Breast epithelium (tissue), 4 donors: ENCODE measurements at regions not wholly inside any gene's neighbourhood (a gene's known extent, or its start where the extent isn't known, plus 50 kb on each side); places are given as distances from the start of the nearest gene placed in this dataset.

ENCODE experiments used
- DNase-seq, 2 donors: peaks; one replicate each; pipeline ENCODE4 v3.0.0-alpha.2; 2019; ENCODE audit warnings: low spot score in 2 of 2
- H3K27ac ChIP-seq, 2 donors: fragments of 200-600 bp; sonication (generic) in 1 of 2; one replicate each; pipeline ENCODE4 v1.5.1; 2016 to 2019; ENCODE audit warnings: mild to moderate bottlenecking in 1 of 2
- H3K27me3 ChIP-seq, 2 donors: fragments of 200-600 bp; sonication (generic) in 1 of 2; one replicate each; pipeline versions ENCODE4 v1.5.1 to v1.6.0; 2017 to 2019; ENCODE audit warnings: control low read depth in 1 of 2, mild to moderate bottlenecking in 1 of 2
- H3K36me3 ChIP-seq: fragments of 200-600 bp; one replicate; pipeline ENCODE4 v1.5.1; 2019
- H3K4me1 ChIP-seq, 2 donors: fragments of 200-600 bp; sonication (generic); one replicate each; pipeline ENCODE4 v1.5.1; 2016 to 2019; ENCODE audit warnings: control low read depth in 1 of 2
- H3K4me3 ChIP-seq, 3 donors: fragments of 200-600 bp; sonication (generic); 1 replicate in 2 of 3; 2 replicates in 1 of 3; pipeline ENCODE4 v1.5.1; 2016 to 2019; ENCODE audit warnings: mild to moderate bottlenecking in 3 of 3, moderate library complexity in 2 of 3
- H3K9me3 ChIP-seq, 2 donors: fragments of 200-600 bp; sonication (generic) in 1 of 2; one replicate each; pipeline ENCODE4 v1.5.1; 2016 to 2019; ENCODE audit warnings: control low read depth in 1 of 2
- POLR2A ChIP-seq: fragments of 450-650 bp; IDR thresholded peaks from one replicate; pipeline ENCODE4 v1.6.1; 2016; ENCODE audit warnings: antibody characterized with exemption, mild to moderate bottlenecking, moderate library complexity
- POLR2AphosphoS5 ChIP-seq, 3 donors: sonication (generic); formaldehyde crosslinking; IDR thresholded peaks; one replicate each; pipeline ENCODE4 v1.6.1; 2017; ENCODE audit warnings: antibody characterized with exemption in 3 of 3
- intact Hi-C: fragments of 100-400 bp; cut with DNase I; formaldehyde crosslinking; loops from one replicate; pipeline ENCODE4 v1.15.1; 2023; ENCODE audit warnings: low total_unique reads
- TF ChIP-seq, protein P1 (sequence below), 3 donors: fragments of 450-650 bp; IDR thresholded peaks; one replicate each; pipeline ENCODE4 v1.5.1; 2016 to 2017; ENCODE audit warnings: antibody characterized with exemption in 3 of 3, mild to moderate bottlenecking in 3 of 3, moderate library complexity in 3 of 3

GRCh38 chr13:69524459-69525150 lies 583.0 kb upstream of the ATXN8OS start:
- no peaks in the 10 kb centered on the region for H3K4me1 ChIP-seq
- no peaks in the 10 kb centered on the region for H3K27me3 ChIP-seq
- intact Hi-C loops, result no loop called here
- H3K27ac ChIP-seq, result no peak overlapping the region
- DNase-seq, result no peak
- no peak overlapping the region for H3K4me3 ChIP-seq
- H3K9me3 ChIP-seq, result no peaks in the 10 kb centered on the region
- no peaks in the 10 kb centered on the region for H3K36me3 ChIP-seq
- TF ChIP-seq POLR2A, result no peak
- no peak for TF ChIP-seq POLR2AphosphoS5 (IDR thresholded peaks at IDR 0.05)
- TF ChIP-seq, protein P1, sequence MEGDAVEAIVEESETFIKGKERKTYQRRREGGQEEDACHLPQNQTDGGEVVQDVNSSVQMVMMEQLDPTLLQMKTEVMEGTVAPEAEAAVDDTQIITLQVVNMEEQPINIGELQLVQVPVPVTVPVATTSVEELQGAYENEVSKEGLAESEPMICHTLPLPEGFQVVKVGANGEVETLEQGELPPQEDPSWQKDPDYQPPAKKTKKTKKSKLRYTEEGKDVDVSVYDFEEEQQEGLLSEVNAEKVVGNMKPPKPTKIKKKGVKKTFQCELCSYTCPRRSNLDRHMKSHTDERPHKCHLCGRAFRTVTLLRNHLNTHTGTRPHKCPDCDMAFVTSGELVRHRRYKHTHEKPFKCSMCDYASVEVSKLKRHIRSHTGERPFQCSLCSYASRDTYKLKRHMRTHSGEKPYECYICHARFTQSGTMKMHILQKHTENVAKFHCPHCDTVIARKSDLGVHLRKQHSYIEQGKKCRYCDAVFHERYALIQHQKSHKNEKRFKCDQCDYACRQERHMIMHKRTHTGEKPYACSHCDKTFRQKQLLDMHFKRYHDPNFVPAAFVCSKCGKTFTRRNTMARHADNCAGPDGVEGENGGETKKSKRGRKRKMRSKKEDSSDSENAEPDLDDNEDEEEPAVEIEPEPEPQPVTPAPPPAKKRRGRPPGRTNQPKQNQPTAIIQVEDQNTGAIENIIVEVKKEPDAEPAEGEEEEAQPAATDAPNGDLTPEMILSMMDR (IDR thresholded peaks at IDR 0.05), result no peak

GRCh38 chr13:69496981-69497380 lies 610.6 kb upstream of the ATXN8OS start:
- intact Hi-C loops, result no loop called here
- Histone ChIP-seq H3K4me1 (no peaks in the 10 kb centered on the region), H3K27ac (no peak overlapping the region), H3K27me3 (no peaks in the 10 kb centered on the region), H3K4me3 (no peak overlapping the region), H3K9me3 (peaks cover 0 to 11% of the 10 kb centered on the region in 2 donors), H3K36me3 (no peaks in the 10 kb centered on the region)
- no peak for TF ChIP-seq POLR2AphosphoS5 (IDR thresholded peaks at IDR 0.05)
- no peak for TF ChIP-seq POLR2A
- TF ChIP-seq, protein P1 (IDR thresholded peaks at IDR 0.05), result no peak
- DNase-seq, result no peak

DNA sequence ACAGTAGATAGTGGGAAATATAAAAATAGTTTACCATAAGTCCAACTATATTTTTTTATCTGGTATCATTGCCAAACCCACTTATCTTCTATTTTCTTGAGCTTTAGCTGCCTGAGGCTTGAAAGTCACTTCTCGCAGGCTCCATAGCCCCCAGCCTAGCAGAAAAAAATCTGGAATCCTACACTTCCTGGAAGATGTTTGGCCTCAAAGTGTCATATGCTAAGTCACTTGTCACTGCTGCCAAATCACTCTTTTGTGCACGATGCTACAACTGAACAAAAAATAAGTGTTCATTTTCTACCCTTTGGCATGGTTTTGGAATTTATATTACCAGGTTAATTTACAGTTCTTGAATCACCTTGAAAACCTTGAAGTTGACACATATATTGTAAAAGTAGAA lies 612.5 kb upstream of the ATXN8OS start:
- intact Hi-C loops, result no loop called here
- Histone ChIP-seq H3K4me1 (no peaks in the 10 kb centered on the region), H3K27ac (no peak overlapping the region), H3K4me3 (no peak overlapping the region), H3K36me3 (no peaks in the 10 kb centered on the region), H3K9me3 (peaks cover 0 to 15% of the 10 kb centered on the region in 2 donors), H3K27me3 (no peaks in the 10 kb centered on the region)
- DNase-seq, result no peak
- TF ChIP-seq POLR2AphosphoS5 (IDR thresholded peaks at IDR 0.05) (no peak), POLR2A (no peak)
- TF ChIP-seq, protein P1 (IDR thresholded peaks at IDR 0.05), result no peak

DNA sequence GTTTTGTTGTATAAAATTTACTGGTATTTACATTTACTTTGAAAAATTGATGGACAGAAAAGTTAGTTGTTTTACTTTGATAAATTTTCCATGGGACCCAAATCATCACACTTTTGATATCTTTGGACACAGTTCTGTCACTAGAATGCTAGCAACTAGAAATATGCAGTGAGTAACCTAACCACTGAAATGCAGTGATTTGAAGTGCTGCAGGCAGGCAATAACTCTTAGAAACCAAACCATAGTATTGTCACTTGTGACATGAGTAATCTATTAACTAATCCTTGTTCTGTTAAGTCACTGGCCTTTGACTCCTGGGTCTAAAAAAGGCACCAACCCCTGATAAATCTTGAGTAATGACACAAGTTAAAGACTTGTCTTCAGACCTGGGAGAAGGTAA lies 620.0 kb upstream of the ATXN8OS start:
- intact Hi-C loops, result no loop called here
- no peak overlapping the region for H3K27ac ChIP-seq
- no peaks in the 10 kb centered on the region for H3K27me3 ChIP-seq
- H3K36me3 ChIP-seq, result no peaks in the 10 kb centered on the region
- no peaks in the 10 kb centered on the region for H3K4me1 ChIP-seq
- H3K4me3 ChIP-seq, result no peak overlapping the region
- DNase-seq, result no peak
- TF ChIP-seq POLR2A (no peak), POLR2AphosphoS5 (IDR thresholded peaks at IDR 0.05) (no peak)
- TF ChIP-seq, protein P1 (IDR thresholded peaks at IDR 0.05), result no peak
- H3K9me3 ChIP-seq, result peaks cover 3 to 18% of the 10 kb centered on the region in 2 donors

- intact Hi-C loops, result no loop called here
- Histone ChIP-seq H3K9me3 (peaks cover 3 to 13% of the 10 kb centered on the region in 2 donors), H3K4me1 (no peaks in the 10 kb centered on the region), H3K4me3 (no peak overlapping the region), H3K27me3 (no peaks in the 10 kb centered on the region), H3K27ac (no peak overlapping the region), H3K36me3 (no peaks in the 10 kb centered on the region)
- TF ChIP-seq, protein P1 (IDR thresholded peaks at IDR 0.05), result no peak
- TF ChIP-seq POLR2AphosphoS5 (IDR thresholded peaks at IDR 0.05) (no peak), POLR2A (no peak)
- no peak for DNase-seq
These were observed 621.5 kb upstream of the ATXN8OS start for GRCh38 chr13:69485991-69486592.
